ENCODE measurements at regions not wholly inside any gene's neighbourhood (a gene's known extent, or its start where the extent isn't known, plus 50 kb on each side); places are given as distances from the start of the nearest gene placed in this dataset.

DNA sequence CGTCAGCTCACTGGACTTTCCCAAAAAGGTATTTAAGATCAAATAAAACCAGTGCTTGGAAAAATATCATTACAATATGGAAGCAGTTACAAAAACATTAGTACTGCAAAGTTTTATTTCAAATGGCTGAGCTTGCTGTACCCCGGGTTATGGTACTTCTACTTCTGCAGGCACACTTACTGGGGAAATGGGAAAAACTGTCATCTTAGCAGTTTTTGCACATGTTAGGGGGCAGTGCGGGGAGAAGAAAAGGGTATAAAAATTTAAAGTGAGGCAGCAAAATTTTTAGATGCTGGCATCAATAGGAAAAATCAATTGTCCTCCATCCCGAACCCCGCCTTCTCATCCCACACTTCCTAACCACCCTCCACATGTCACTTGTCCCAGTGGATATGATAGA, 133.4 kb downstream of the ATG4C start:
- in situ Hi-C loops (cut with HindIII; ENCODE audit: low sequenced_read_pairs): no loop called here

DNA sequence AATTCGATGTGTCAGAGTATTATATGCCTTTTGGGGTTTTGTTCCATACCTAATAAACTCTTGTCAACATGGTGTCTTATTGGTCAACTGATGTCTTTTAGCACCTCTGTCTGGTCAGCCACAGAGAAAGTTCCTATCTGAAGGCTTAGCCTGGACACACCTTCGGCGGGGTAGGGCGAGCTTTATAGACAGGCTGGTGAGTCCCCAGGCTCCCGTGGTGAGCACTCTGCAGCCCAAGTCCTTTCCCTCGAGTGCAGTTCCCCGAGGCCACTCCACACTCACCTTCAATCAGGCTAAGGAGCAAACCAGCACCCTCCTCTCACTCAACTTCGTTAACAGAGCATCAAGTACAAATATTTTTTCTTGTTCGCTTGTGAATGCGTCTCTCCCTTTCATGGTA, 133.9 kb downstream of the ATG4C start:
- in situ Hi-C loops (cut with HindIII; ENCODE audit: low sequenced_read_pairs): no loop called here

DNA sequence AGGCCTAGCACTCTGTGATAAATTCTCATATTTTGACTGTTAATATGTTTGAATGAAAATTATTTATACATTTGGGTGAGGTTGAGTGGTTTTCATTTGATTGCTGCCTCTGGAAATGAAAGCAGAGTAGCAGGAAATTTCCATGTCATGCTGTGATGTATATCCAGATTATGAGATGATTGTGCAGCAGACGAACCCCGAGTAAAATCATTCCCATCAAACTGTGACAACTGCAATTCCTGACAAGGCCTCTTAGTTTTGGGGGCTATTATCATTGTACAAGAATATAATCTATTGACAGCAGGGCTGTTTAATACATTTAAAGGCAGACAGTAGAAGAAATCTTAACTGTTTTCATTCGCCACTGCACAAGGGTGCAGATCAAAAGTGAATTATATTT, 134.8 kb downstream of the ATG4C start:
- in situ Hi-C loops (cut with HindIII; ENCODE audit: low sequenced_read_pairs): no loop called here

DNA sequence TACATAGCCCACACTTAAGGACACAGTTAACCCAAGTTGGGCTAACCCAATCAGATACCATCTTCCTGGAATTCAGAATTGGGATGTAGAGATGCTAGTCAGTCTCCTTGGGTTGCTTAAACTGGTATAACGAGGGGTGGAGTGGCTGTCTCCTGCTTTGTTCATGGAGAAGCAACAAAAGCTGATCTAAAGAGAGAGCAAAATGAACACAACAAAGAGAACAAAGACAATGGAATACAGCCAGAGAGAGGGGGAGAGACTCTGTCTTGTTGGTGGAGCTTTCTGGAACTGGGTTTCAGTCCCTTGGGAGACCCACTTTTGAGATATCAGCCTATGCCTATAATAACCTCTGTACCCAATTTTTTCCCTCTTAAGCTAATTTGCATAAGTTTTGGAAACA, 138.1 kb downstream of the ATG4C start:
- in situ Hi-C loops (cut with HindIII; ENCODE audit: low sequenced_read_pairs): no loop called here

DNA sequence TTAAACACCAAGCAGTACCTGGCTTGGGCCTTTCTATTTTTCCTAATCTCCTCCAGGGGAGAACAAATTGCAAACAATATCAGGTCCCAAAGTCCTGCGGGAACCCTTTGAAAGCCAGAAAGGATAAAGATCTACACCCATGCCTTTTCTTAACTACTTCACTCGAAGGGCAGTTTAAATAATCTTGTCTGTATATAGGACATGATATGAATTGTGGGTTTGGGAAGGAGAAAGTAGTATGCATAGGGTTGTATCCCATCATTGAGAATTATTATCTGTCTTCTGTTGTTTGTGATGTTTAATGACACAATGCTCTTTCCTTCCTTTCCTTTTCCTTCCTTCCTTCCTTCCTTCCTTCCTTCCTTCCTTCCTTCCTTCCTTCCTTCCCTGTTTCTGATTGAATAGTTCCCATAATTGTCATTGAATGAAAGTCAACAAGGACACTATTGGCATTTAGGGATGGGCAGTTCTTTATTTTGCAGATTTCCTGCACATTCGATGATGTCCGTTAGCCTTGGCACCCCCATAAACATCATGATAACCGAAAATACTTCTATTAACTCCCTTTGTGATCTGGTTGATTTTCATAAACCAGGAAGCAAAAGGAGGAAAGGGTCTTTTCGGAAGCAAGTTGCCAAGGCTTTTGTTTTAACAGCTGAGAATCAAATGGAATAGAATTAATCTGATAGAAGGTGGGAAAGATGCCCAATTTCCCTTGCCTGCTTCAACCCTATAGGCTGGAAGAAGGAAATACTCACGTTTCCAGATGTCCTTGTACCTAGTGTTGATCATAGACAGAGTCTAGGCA, 141.3 kb downstream of the ATG4C start:
- in situ Hi-C loops (cut with HindIII; ENCODE audit: low sequenced_read_pairs): no loop called here

DNA sequence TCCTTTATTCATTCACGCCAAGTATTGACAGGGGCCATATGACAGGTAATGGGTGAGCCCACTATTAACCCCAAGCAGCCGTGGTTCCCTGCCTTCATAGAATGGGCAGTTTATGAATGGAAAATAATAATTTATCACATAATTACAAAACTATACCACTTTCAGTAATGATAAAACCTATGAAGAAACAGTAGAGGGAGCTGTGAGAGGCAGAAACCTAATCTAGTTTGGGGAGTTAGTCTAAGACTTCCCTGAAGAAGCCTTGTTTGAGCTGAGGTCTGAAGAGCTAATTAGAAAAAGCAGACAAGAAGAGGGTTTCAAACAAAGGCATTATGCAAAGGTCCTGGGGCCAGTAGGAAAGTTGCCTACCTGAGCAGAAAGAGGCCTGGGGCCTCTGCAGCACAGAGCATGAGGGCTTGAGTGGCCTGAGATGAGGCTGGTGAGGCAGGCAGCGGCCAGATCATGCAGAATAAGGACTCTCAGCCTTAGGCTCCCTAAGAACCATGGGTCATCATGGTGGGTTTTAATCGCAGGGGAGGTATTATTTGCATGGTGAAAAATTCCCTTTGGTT, 142.8 kb downstream of the ATG4C start:
- in situ Hi-C loops (cut with HindIII; ENCODE audit: low sequenced_read_pairs): no loop called here

DNA sequence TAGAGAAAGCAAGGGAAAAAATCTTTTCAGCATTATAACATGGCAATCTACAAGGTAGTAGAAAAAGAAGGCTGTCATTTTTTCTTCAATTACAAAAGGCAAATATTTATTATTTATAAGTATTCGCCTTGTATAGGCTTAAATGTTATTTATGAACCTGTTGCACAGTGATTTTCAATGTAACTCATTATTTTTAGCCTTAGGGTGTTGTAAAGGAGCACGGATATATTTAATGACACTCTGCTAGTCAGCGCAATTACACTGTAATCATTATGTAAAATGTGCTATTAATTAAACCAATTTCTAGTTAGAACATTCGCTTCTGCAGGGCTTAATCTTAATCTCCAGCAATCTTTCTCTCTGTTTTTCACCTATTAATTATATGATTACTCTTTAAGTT, 145.0 kb downstream of the ATG4C start:
- in situ Hi-C loops (cut with HindIII; ENCODE audit: low sequenced_read_pairs): no loop called here

DNA sequence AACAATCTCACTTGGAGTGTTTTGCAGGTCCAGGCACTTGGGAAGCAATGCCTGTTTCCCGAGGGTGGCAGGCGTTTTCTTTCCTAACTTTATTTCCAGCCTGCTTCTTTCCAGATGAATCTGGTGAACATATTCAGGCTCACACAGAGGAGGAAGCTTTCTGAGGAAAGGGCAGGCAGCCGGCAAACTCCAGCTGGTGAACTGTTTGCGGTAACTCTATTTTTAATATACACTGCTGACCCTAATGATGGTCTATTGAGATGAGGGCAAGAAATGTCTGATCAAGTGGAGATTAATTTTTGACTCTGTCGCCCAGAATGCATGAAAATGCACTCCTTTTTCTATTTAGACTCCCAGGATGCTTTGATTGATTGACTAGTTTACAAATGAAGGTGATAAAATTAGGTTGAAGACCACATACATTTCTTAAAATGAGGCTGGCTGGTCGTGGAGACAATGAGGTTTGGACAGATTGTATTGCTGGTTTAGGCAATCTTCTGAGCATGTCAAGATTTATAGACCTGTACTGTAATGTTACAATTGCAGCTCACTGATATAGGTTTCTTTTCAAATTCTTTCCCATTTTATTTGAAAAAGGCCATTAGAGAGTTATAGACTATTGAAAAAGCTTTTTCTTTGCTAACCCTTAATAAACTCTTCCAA, 153.8 kb downstream of the ATG4C start:
- in situ Hi-C loops (cut with HindIII; ENCODE audit: low sequenced_read_pairs): no loop called here

DNA sequence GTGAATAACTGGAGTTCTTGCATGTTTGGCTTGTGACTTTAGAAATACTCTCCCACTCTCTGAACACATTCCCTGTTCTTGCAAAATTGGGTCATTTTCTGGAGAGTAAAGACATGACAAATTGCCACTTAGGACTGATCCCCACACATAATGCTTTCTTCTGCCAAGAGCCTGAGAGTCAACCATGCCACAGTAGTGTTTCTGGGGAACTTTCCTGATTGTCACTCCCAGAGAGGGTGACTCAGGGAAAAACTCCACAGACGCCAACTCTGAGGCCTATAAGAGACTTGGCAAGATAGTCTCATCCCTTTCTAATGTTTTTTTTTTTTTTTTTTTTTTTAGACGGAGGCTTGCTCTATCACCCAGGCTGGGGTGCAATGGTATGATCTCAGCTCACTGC, 157.8 kb downstream of the ATG4C start:
- in situ Hi-C loops (cut with HindIII; ENCODE audit: low sequenced_read_pairs): no loop called here

DNA sequence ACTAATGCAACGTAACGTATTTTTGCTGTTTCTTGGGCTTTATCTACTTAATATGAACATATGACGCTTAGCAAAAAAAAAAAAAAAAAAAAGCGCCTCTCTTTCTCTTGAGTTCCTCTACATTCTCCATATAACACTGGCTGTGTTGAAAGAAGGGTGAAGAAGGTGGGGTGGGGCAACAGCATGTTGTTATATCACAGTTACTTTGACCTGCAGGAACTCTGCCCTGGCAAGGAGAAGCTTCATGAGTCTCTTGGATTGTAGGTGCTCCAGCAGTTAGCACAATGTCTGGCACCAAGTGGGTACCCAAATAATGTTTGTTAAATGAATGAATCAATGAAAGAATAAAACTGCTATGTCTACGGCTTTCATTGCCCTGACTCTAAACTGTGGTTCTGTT, 162.6 kb downstream of the ATG4C start:
- in situ Hi-C loops (cut with HindIII; ENCODE audit: low sequenced_read_pairs): no loop called here

DNA sequence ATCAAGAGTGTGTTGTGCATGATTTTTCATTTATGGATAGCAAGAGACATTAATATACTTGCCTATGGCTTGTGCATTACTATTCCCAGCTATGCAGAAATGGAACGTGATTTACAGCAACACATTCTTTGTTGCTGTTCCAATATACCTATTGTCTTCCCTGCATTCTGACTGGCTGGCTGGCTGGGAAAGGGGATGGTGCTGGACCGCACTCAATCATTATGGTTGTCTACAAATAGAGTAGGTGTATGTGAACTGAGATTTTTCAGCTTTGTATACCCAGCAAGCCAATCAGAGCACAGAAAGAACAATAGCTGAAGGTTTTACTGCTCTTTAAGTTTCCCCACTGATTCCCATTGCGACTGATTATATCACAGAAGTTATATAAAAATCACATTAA, 167.5 kb downstream of the ATG4C start:
- in situ Hi-C loops (cut with HindIII; ENCODE audit: low sequenced_read_pairs): no loop called here

DNA sequence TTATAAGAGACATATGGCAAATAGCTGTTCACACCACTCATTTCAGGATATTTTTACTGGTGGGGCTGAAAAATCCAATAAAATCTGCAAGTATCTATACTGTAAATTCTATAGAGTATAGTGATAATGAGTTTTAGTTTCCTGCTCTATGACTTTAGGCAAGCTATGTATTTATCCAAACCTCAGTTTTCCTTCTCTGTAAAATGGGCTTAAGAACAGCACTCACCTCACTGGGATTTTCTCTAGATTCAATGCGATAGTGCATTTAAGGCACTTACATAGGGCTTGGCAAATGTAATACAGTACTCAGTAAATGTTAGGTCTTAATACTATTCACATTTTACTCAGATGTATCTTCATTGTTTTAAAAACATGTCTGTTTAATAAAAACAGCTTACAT, 168.7 kb downstream of the ATG4C start:
- in situ Hi-C loops (cut with HindIII; ENCODE audit: low sequenced_read_pairs): no loop called here

DNA sequence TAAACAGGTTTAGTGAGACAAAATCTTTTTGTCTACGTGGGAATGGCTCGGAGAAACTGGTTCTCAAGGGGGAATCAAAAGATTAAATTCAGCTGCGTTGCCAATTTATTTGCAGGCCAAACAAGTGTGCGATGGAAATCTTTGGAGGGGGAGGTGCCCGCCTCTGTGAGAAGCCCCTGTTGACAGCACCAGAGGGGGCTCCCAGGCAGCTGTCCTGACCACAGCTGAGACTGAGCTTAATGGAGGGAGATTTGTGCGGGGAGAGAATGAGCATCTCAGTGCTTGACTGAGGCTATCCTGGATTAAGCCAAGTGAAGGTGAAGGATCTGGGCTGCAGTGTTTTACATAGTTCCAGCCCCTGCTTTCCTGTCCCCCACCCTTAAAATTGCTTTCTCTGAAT, 169.7 kb downstream of the ATG4C start:
- in situ Hi-C loops (cut with HindIII; ENCODE audit: low sequenced_read_pairs): no loop called here

DNA sequence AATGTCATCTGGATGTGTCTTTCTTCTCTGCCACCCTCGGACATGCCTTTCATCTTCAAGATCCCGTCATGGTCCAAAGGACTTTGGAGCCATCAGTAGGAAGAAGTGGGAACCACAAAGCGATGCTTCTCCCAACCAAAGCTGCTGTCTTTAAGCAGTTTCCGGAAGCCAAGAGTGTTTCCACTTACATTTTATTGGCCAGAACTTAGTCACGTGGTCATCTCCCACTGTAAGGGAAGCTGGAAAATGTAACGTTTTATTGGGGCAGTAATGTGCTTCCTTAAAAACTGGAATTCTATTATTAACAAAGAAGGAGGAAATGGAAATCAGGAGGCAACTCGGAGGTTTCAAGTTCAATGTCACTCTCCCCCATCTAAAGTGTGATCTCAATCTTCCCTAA, 170.8 kb downstream of the ATG4C start:
- in situ Hi-C loops (cut with HindIII; ENCODE audit: low sequenced_read_pairs): no loop called here

DNA sequence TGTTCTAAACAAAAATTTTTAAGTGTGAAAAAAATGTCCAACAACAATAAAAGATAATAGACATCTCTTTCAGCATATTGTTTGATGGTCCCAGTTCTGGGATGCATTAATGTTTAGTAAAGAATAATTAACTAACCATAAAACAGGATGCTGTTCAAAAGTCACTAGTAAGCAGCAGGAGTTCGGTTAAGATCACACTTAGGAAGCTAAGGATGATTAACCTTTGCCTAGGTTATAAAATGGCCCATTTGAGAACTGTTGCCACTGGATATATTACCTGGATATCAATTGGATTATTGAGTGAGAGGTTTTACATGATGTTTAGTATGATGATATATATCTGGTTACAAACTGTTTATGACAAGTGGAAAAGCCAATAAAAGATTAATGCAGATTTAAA, 171.7 kb downstream of the ATG4C start:
- in situ Hi-C loops (cut with HindIII; ENCODE audit: low sequenced_read_pairs): no loop called here

DNA sequence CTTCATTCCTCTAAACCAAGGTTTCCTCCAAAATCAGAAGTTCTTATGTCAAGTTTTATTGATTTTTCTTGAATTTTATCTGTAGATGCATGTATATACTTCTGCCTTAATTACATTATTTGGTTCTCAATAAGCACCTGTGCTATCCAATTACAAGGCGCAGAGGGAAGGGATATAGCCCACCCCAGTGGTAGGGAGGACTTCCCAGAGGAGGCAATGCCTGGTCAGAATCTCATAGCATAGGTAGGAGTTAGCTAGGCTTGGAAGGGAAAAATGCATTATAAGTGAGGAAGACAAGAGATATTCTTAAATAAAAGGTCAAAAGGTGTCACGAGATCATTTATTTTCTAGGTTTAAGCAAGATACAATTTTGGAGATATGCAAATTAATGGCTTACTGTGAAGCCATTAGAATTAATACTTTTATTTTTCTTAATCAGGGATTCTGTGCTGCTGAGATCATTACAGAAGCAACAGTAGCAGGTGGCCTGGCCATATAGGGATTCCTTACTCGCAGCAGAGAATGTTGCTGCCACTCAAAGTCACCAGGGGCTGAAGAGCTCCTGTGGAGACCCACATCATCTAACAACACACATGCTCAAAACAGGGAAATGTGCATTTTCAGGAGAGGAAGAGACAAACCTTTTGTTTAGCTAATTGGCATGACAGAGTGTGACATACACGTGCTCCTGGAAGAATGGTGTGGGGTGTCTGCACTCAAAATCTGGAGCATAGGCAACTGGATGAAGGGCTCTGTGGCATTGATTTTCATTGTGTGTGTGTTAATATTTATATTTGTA, 178.3 kb downstream of the ATG4C start:
- in situ Hi-C loops (cut with HindIII; ENCODE audit: low sequenced_read_pairs): no loop called here

DNA sequence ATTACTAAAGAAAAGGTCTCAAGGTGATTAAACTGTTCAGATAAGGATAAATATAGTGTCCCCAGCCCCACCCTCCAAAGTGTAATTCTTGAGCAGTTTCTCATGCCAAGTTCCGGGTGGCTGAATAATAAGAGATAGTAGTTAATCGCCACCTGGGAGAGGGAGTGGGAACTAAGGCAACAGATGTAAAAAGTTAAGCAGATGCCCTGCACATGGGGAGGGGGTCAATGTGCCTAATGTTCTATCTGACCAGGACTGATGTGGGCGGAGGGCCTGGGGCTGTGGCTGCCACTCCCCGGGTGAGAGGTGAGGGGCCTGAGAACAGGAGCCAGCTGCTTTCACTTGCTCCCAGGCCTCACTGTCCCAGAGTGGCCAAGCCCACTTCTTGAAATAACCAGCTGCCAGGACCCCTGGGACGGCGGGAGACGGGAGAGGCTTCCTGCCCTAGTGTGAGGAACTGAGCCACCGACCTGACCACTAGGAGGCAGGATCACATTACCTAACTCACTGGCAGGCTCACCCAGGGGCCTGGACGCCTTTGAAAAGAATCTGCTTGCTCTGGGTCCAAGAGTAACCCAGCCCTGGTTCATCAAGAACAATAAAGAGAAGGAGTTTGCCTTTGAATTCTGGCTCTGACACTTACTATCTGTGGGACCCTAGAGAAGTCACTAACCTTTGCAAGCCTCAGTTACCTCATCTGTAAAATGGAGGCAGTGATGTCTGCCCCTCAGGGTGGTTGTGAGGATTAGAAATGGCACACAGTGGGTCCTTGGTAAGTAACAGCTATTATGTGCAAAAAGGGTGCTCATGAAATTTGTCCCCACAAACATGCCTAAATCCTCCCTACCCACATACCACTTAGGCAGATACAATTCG, 179.2 kb downstream of the ATG4C start:
- in situ Hi-C loops (cut with HindIII; ENCODE audit: low sequenced_read_pairs): no loop called here

DNA sequence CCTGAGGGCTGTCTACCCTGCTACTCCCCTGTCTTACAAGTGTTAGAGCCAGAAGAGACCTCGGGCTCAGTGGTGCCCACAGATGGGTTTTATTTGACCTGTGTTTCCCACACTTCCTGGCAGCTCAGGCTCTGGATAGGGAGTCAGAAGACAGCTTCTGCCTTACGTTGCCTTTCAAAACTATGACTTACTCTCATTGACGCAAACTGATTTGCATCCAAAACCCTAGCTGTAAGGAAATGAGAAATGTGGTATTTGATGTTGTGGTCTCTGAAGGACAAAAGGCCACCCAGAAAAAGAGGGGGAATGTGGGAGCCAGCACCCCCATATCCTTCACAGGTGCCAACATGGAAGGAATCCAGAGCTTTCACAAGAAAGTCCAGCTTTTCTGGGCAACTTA, 180.2 kb downstream of the ATG4C start:
- in situ Hi-C loops (cut with HindIII; ENCODE audit: low sequenced_read_pairs): no loop called here

DNA sequence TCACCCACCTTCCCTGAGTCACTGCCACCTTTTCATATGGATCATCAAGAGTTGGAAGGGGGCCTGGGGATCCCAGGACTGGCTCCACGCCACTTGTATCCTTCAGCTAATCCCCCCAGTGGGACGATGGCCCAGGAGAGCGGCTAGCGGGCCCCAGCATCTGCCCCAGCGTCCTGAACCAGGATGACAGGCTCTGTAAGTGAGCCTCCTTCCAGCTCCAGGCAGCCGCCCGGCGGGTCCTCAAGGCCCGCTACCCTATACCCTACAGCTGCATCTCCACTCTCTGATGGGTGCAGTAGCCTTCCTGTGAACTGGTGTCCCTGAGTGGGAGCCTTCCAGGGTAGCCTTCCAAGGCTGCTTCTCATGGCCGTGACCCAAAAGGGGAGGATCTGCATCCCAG, 183.1 kb downstream of the ATG4C start:
- in situ Hi-C loops (cut with HindIII; ENCODE audit: low sequenced_read_pairs): no loop called here

DNA sequence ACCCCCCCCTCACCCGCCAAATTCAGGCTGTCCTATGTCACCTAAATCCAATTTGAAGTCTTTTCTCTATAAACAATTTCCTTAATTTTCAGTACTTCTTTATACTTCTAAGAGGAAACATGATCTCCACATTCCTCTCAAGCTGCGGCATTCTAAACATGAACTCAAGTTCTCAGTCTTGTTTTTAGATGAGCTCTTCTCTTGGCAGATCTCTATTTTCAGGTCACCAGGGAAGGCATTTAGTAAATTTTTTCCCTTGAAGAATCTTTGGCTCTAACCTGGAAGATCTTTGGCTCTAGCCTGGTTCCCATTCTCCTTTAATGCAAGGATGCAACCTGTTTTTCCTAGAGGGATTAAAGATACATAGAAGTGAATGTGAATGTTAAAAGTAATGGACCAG, 193.4 kb downstream of the ATG4C start:
- in situ Hi-C loops (cut with HindIII; ENCODE audit: low sequenced_read_pairs): no loop called here

DNA sequence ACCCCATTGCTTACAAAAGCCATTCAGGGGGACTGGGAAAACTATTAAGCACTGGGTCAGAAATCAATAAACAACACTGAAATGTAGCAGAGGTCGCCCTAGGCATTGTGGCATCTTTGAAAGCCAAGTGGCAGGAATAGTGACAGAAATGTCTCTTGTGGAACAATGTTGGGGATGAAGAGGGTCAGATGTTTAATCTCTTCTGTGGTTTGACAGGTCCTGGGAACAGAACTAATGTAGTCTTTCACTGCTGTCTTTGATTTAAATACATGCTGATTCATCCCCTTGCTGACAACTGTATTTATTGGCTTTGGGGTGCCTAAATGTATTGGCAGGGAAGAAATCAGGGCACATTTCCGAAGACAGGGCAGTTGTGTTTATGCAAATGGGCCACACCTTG, 194.8 kb downstream of the ATG4C start:
- in situ Hi-C loops (cut with HindIII; ENCODE audit: low sequenced_read_pairs): no loop called here

Data from endothelial cell of hepatic sinusoid (primary cell).